ENCODE measurements at regions not wholly inside any gene's neighbourhood (a gene's known extent, or its start where the extent isn't known, plus 50 kb on each side); places are given as distances from the start of the nearest gene placed in this dataset.

GRCh38 chr2:48075631-48076030 is 169.3 kb upstream of the FBXO11 start:
- Histone ChIP-seq H3K79me2 (ENCODE audit: control insufficient read depth, insufficient read depth, low read length) (no peaks in the 10 kb centered on the region), H3K9ac (ENCODE audit: insufficient read depth in 1 of 2, low read depth in 2 of 2, low read length in 2 of 2) (no peak overlapping the region), H3K9me3 (replicated peaks; ENCODE audit: control insufficient read depth, insufficient read depth, low read depth, low read length) (no peaks in the 10 kb centered on the region), H3K9me1 (ENCODE audit: control insufficient read depth, insufficient read depth, low read length) (no peaks in the 10 kb centered on the region), H3K4me3 (no peak overlapping the region), H3K4me2 (ENCODE audit: insufficient read depth, low read length) (no peak overlapping the region), H3K27ac (ENCODE audit: extremely low read depth, low read depth, low read length) (no peak overlapping the region), H2AFZ (ENCODE audit: low read depth, low read length) (no peak overlapping the region), H3K27me3 (ENCODE audit: control insufficient read depth in 2 of 2, insufficient read depth in 2 of 2, low read length in 2 of 2) (peaks cover 44 to 61% of the 10 kb centered on the region in 2 experiments), H3K36me3 (ENCODE audit: control insufficient read depth, insufficient read depth, low read length) (no peaks in the 10 kb centered on the region), H3K4me1 (replicated peaks in 1 of 2; ENCODE audit: control insufficient read depth in 2 of 2, insufficient read depth in 2 of 2, low read length in 2 of 2) (no peaks in the 10 kb centered on the region), H4K20me1 (replicated peaks; ENCODE audit: control insufficient read depth, insufficient read depth, low read length) (no peaks in the 10 kb centered on the region)
- BruUV-seq (replicated peaks), result no TSS peak
- CTCF ChIA-PET (ENCODE audit: low intra/inter-chr PET ratio), result no interaction called here
- FAIRE-seq (no peak), ATAC-seq (no peak), DNase-seq (ENCODE audit: extremely low read depth in 1 of 4, low spot score in 3 of 4) (no peak)
- intact Hi-C loops (cut with micrococcal nuclease) (no loop called here), in situ Hi-C loops (cut with MboI) (no loop called here)
- POLR2A ChIA-PET, result interaction anchor here (0.9 kb wide), 1 partner anchor 205 kb away, joined by 4 read pairs; no protein-coding TSS in a partner anchor
- 0% methylated on average over 2 of the region's 2 CpGs for WGBS (ENCODE audit: insufficient coverage, low coverage, missing lambda C conversion rate)
- TF ChIP-seq NR2C1 (IDR thresholded peaks at IDR 0.05), result no peak
- no peak for TF ChIP-seq NR2C1 (tag; IDR thresholded peaks at IDR 0.05)
- no peak for TF ChIP-seq FOXJ2 (tag; IDR thresholded peaks at IDR 0.05)
- no peak for TF ChIP-seq ZNF224 (CRISPR knock-in tag; IDR thresholded peaks at IDR 0.05)

GRCh38 chr2:48080534-48081316 is 174.4 kb upstream of the FBXO11 start:
- CTCF ChIA-PET (ENCODE audit: low intra/inter-chr PET ratio), result no interaction called here
- TF ChIP-seq SAFB (IDR thresholded peaks at IDR 0.05; ENCODE audit: borderline replicate concordance, low read depth, low read length) (no peak), PTBP1 (IDR thresholded peaks at IDR 0.05; ENCODE audit: low read depth, low read length) (no peak), CLOCK (CRISPR knock-in tag; IDR thresholded peaks at IDR 0.05; ENCODE audit: borderline replicate concordance) (no peak)
- TF ChIP-seq, protein P1, sequence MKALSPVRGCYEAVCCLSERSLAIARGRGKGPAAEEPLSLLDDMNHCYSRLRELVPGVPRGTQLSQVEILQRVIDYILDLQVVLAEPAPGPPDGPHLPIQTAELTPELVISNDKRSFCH (CRISPR knock-in tag; IDR thresholded peaks at IDR 0.05), result no peak
- TF ChIP-seq, protein P1 (tag; IDR thresholded peaks at IDR 0.05), result no peak
- TF ChIP-seq, protein P2, sequence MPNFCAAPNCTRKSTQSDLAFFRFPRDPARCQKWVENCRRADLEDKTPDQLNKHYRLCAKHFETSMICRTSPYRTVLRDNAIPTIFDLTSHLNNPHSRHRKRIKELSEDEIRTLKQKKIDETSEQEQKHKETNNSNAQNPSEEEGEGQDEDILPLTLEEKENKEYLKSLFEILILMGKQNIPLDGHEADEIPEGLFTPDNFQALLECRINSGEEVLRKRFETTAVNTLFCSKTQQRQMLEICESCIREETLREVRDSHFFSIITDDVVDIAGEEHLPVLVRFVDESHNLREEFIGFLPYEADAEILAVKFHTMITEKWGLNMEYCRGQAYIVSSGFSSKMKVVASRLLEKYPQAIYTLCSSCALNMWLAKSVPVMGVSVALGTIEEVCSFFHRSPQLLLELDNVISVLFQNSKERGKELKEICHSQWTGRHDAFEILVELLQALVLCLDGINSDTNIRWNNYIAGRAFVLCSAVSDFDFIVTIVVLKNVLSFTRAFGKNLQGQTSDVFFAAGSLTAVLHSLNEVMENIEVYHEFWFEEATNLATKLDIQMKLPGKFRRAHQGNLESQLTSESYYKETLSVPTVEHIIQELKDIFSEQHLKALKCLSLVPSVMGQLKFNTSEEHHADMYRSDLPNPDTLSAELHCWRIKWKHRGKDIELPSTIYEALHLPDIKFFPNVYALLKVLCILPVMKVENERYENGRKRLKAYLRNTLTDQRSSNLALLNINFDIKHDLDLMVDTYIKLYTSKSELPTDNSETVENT (CRISPR knock-in tag; IDR thresholded peaks at IDR 0.05), result no peak

More at GRCh38 chr2:48080534-48081316, 174.4 kb upstream of the FBXO11 start:
- Histone ChIP-seq H3K27ac (ENCODE audit: extremely low read depth, low read depth, low read length) (no peak overlapping the region), H3K36me3 (ENCODE audit: control insufficient read depth, insufficient read depth, low read length) (no peaks in the 10 kb centered on the region), H3K79me2 (ENCODE audit: control insufficient read depth, insufficient read depth, low read length) (no peaks in the 10 kb centered on the region), H3K9ac (ENCODE audit: insufficient read depth in 1 of 2, low read depth in 2 of 2, low read length in 2 of 2) (peak overlapping the region in 1 of 2 experiments; percentile 42; a peak in 1 of 4 replicates), H2AFZ (ENCODE audit: low read depth, low read length) (peak overlapping the region; percentile 34; the same call in 1 of the 2 replicates), H3K4me3 (no peak overlapping the region), H3K9me3 (replicated peaks; ENCODE audit: control insufficient read depth, insufficient read depth, low read depth, low read length) (no peaks in the 10 kb centered on the region), H3K27me3 (ENCODE audit: control insufficient read depth in 2 of 2, insufficient read depth in 2 of 2, low read length in 2 of 2) (peaks cover 26 to 43% of the 10 kb centered on the region in 2 experiments), H3K9me1 (ENCODE audit: control insufficient read depth, insufficient read depth, low read length) (no peaks in the 10 kb centered on the region), H3K4me1 (replicated peaks in 1 of 2; ENCODE audit: control insufficient read depth in 2 of 2, insufficient read depth in 2 of 2, low read length in 2 of 2) (no peaks in the 10 kb centered on the region), H3K4me2 (ENCODE audit: insufficient read depth, low read length) (no peak overlapping the region; the same call in 1 of the 2 replicates), H4K20me1 (replicated peaks; ENCODE audit: control insufficient read depth, insufficient read depth, low read length) (no peaks in the 10 kb centered on the region)
- no TSS peak for BruUV-seq (replicated peaks)
- in situ Hi-C loops (cut with MboI) (no loop called here), intact Hi-C loops (cut with micrococcal nuclease) (no loop called here)
- POLR2A ChIA-PET, result interaction anchor here (1.3 kb wide), 1 partner anchor 8 kb away, joined by 5 read pairs; no protein-coding TSS in a partner anchor
- no peak for DNase-seq (ENCODE audit: extremely low read depth in 1 of 4, low spot score in 3 of 4)
- peak; percentile 91 for ATAC-seq
- FAIRE-seq, result peak; percentile 77
- WGBS (ENCODE audit: insufficient coverage, low coverage, missing lambda C conversion rate), result 0% methylated on average over 6 of the region's 6 CpGs

All from K562 (cell line).